Retinal pigment epithelial cell (primary cell): ENCODE measurements at regions not wholly inside any gene's neighbourhood (a gene's known extent, or its start where the extent isn't known, plus 50 kb on each side); places are given as distances from the start of the nearest gene placed in this dataset.

Experiments
- DNase-seq: peaks from one replicate; pipeline ENCODE4 v3.0.0-alpha.2; 2010; ENCODE audit warnings: low read depth
- H3K4me3 ChIP-seq: 2 replicates; pipeline ENCODE4 v1.5.1; 2011; ENCODE audit warnings: mild to moderate bottlenecking, low read length, control low read depth, moderate library complexity
- CTCF ChIP-seq: conservative IDR thresholded peaks from 2 replicates; pipeline ENCODE4 v1.5.1; 2011; ENCODE audit warnings: low read depth, low read length, control low read depth, inconsistent platforms

DNA sequence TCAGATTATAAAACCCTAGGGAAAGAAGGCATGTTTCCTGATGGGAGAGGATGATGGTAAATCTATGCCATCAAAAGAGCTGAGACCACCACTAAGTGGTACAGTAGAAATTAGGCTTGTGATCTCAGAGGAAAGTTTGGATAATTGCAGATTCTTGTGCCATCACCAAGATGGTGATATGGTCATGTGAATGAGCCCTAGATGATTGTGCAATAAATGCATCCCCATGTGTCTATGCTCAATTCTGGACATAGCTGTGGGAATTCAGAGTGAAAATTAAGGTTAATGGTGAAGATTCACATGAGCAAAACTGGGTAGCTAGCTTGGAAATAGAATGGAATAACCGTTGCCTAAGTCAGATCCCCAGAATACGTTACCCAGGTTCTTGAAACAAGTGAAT is 496.1 kb upstream of the FSIP2 start:
- no peak overlapping the region for H3K4me3 ChIP-seq
- DNase-seq: no peak
- TF ChIP-seq CTCF: no peak

DNA sequence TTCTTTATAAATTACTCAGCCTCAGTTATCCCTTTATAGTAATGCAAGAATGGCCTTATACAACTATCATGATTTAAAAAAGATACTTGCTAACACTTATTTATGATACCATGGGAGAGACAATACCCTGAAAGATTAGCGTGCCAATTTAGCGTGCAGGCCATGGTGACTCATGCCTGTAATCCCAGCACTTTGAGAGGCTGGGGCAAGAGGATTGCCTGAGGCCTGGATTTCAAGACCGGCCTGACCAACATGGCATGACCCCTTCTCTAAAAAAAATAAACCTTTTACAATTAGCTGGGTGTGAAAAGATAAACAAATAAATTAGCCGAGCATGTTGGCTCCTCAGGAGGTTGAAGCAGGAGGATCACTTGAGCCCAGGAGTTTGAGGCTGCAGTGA is 493.4 kb upstream of the FSIP2 start:
- TF ChIP-seq CTCF: no peak
- DNase-seq: no peak
- no peak overlapping the region for H3K4me3 ChIP-seq

DNA sequence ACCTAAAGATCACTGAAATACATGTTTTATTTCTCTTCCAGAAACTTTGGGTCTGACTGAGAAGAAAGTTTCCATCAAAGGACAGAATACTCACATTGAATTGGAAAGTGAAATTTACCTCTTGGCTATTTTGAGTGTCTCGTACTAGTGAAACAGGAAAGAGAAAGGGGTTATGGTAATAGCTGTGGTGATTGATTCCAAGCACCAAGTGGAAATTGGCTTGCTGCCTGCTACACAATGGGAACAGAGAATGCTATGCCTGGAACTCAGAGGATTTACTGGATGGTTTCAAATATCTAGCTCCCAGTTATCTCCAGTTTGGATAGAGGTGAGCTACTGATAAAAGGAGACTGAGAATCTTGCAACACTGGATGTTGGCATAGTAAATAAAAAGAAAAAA is 492.8 kb upstream of the FSIP2 start:
- TF ChIP-seq CTCF: no peak
- no peak overlapping the region for H3K4me3 ChIP-seq
- peak; percentile 8 for DNase-seq

GRCh38 chr2:185246717-185247116 is 491.9 kb upstream of the FSIP2 start:
- no peak for DNase-seq
- no peak overlapping the region for H3K4me3 ChIP-seq
- TF ChIP-seq CTCF: no peak

GRCh38 chr2:185255566-185255965 is 483.0 kb upstream of the FSIP2 start:
- DNase-seq: peak; percentile 28
- no peak overlapping the region for H3K4me3 ChIP-seq
- no peak for TF ChIP-seq CTCF

DNA sequence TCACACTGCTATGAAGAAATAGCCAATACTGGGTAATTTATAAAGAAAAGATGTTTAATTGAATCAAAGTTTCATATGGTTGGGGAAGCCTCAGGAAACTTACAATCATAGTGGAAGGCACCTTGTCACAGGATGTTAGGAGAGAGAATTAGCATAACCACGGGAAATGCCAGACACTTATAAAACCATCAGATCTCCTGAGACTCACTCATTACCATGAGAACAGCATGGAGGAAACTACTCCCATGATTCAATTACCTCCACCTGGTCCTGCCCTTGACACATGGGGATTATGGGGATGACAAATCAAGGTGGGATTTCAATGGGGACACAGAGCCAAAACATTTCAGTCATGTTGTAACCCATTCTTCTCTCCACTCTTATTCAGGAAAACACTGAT is 472.9 kb upstream of the FSIP2 start:
- no peak overlapping the region for H3K4me3 ChIP-seq
- no peak for TF ChIP-seq CTCF
- no peak for DNase-seq

DNA sequence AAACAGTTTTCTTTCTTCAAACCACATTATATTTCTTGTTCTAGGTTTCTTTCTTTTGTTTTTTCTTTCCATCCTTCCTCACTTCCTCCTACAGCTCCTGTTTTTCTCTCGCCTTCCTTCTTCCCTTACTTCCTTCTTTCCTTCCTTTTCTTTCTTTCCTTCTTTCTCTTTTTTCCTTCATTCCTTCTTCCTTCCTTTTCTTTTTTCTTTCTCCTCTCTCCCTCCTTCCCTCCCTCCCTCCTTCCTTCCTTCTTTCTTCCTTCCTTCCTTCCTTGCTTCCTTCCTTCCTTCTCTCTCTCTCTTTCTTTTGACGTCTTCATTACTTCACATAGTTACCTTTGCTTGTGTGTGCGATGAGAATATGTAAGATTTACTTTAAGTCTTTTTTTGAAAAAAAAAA is 470.0 kb upstream of the FSIP2 start:
- no peak overlapping the region for H3K4me3 ChIP-seq
- no peak for TF ChIP-seq CTCF
- DNase-seq: no peak
